GM12873 (cell line): ENCODE measurements at regions not wholly inside any gene's neighbourhood (a gene's known extent, or its start where the extent isn't known, plus 50 kb on each side); places are given as distances from the start of the nearest gene placed in this dataset.

ENCODE experiments used
- TF ChIP-seq, protein P1 (sequence below): IDR thresholded peaks from 2 replicates; pipeline ENCODE4 v1.5.1; 2012; ENCODE audit warnings: low read depth, mild to moderate bottlenecking, moderate library complexity, low read length, control low read depth; ENCODE audit not compliant: insufficient read depth; ENCODE audit errors: missing control alignments

DNA sequence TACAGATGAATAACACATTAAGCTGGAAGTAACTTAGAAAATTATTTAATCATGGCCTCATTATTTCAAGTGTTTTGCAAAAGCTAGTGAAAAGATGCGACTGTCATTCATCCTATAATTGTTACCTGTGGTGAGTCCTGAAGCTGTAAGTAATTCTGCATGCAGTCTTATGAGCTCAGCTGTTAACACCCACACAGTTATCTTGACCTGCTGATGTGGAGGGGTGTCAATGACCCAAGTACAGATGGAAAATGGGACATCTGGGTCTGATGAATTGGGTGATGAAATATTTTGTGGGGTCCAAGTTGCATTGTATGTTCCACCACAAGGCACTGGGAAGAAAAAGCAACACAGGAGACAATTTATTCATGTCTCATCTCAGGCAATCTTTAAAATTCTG is 68.9 kb downstream of the OR13A1 start:
- TF ChIP-seq, protein P1, sequence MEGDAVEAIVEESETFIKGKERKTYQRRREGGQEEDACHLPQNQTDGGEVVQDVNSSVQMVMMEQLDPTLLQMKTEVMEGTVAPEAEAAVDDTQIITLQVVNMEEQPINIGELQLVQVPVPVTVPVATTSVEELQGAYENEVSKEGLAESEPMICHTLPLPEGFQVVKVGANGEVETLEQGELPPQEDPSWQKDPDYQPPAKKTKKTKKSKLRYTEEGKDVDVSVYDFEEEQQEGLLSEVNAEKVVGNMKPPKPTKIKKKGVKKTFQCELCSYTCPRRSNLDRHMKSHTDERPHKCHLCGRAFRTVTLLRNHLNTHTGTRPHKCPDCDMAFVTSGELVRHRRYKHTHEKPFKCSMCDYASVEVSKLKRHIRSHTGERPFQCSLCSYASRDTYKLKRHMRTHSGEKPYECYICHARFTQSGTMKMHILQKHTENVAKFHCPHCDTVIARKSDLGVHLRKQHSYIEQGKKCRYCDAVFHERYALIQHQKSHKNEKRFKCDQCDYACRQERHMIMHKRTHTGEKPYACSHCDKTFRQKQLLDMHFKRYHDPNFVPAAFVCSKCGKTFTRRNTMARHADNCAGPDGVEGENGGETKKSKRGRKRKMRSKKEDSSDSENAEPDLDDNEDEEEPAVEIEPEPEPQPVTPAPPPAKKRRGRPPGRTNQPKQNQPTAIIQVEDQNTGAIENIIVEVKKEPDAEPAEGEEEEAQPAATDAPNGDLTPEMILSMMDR = no peak

DNA sequence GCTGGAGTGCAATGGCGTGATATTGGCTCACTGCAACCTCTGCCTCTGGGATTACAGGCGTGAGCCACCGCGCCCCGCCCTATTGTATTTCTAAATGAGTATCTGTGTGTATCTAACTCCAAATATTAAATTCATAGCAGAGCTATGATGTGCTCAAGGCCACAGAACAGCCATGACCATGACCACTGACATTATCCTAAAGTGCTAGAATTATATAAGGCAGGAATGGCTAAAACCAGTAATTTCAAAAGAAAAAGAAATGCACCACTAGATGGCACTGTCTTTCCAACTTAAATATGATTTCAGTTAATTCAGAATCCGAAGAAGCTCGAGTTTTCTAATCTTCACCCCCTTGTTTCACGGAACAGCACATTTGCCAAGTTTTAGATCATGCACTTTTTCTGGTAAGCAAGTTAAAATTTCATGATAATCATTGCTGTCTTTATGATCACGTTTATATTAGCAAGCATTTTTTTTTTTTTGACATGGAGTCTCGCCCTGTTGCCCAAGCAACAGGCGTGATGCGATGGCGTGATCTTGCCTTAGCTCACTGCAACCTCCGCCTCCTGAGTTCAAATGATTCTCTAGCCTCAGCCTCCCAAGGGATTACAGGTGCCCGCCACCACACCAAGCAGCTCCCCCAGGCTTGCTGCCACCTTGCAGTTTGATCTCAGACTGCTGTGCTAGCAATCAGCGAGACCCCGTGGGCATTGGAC is 65.3 kb downstream of the OR13A1 start:
- TF ChIP-seq, protein P1 = peak; percentile 50
